Activated B cell treated with CpG ODN at 0.5 μM for 24 hours (primary cell): ENCODE measurements at regions not wholly inside any gene's neighbourhood (a gene's known extent, or its start where the extent isn't known, plus 50 kb on each side); places are given as distances from the start of the nearest gene placed in this dataset.

ENCODE experiments used
- ATAC-seq: fragments of 200-7000 bp; cut with Tn5 transposase; one replicate; pipeline ENCODE4 v1.10.0; 2021; ENCODE audit warnings: low read depth, mild to moderate bottlenecking, moderate library complexity
- CTCF ChIA-PET: fragments of 350-600 bp; sonication (Branson Sonifier 250); formaldehyde crosslinking; loops from one replicate; lab custom pipeline; 2021; ENCODE audit warnings: antibody characterized with exemption; lab: Charles Lee
- POLR2A ChIA-PET: fragments of 350-600 bp; sonication (Branson Sonifier 250); formaldehyde crosslinking; loops from one replicate; lab custom pipeline; 2021; ENCODE audit warnings: antibody characterized with exemption; lab: Charles Lee
- DNase-seq: peaks from one replicate; pipeline ENCODE4 v3.0.0; 2022
- H3K27ac Mint-ChIP-seq: one replicate; pipeline ENCODE4 v1.8.0; 2020; ENCODE audit warnings: mixed read lengths
- H3K27me3 Mint-ChIP-seq: one replicate; pipeline ENCODE4 v1.8.0; 2021; ENCODE audit warnings: mixed read lengths
- H3K36me3 Mint-ChIP-seq: one replicate; pipeline ENCODE4 v1.8.0; 2021; ENCODE audit warnings: low read depth, mixed read lengths
- H3K4me1 Mint-ChIP-seq: one replicate; pipeline ENCODE4 v1.8.0; 2021; ENCODE audit warnings: mixed read lengths
- H3K4me3 Mint-ChIP-seq: one replicate; pipeline ENCODE4 v1.8.0; 2020; ENCODE audit warnings: mild to moderate bottlenecking, mixed read lengths
- H3K9me3 Mint-ChIP-seq: one replicate; pipeline ENCODE4 v1.8.0; 2020; ENCODE audit warnings: mixed read lengths
- CTCF ChIP-seq: fragments of 200-600 bp; IDR thresholded peaks from one replicate; pipeline ENCODE4 v1.8.0; 2022; ENCODE audit warnings: antibody characterized with exemption, mild to moderate bottlenecking
- intact Hi-C: fragments of 100-400 bp; cut with micrococcal nuclease; formaldehyde crosslinking; loops from one replicate; pipeline ENCODE4 v1.15.1; 2024

- H3K36me3 Mint-ChIP-seq = no peaks in the 10 kb centered on the region
- ChIA-PET CTCF (interaction anchor here (0.6 to 6.3 kb wide), 23 partner anchors 13 to 271 kb away, joined by 3 to 105 read pairs (median 6); partner anchors contain the start of genes LRCOL1 and NOC4L), POLR2A (interaction anchor here (1.1 to 2.0 kb wide), 5 partner anchors 54 to 145 kb away, joined by 3 to 20 read pairs (median 7); no protein-coding TSS in a partner anchor)
- H3K4me3 Mint-ChIP-seq = no peak overlapping the region
- intact Hi-C loops = loop anchor here (1.0 kb wide), 4 partner anchors 14 to 200 kb away; no protein-coding TSS in a partner anchor
- ATAC-seq = peak; percentile 17
- DNase-seq = no peak
- H3K27ac Mint-ChIP-seq = no peak overlapping the region
- no peaks in the 10 kb centered on the region for H3K9me3 Mint-ChIP-seq
- no peaks in the 10 kb centered on the region for H3K27me3 Mint-ChIP-seq
- peaks cover 9% of the 10 kb centered on the region for H3K4me1 Mint-ChIP-seq
- TF ChIP-seq CTCF = no peak
Observed at GRCh38 chr12:132415327-132416120, 74.4 kb upstream of the FBRSL1 start.

DNA sequence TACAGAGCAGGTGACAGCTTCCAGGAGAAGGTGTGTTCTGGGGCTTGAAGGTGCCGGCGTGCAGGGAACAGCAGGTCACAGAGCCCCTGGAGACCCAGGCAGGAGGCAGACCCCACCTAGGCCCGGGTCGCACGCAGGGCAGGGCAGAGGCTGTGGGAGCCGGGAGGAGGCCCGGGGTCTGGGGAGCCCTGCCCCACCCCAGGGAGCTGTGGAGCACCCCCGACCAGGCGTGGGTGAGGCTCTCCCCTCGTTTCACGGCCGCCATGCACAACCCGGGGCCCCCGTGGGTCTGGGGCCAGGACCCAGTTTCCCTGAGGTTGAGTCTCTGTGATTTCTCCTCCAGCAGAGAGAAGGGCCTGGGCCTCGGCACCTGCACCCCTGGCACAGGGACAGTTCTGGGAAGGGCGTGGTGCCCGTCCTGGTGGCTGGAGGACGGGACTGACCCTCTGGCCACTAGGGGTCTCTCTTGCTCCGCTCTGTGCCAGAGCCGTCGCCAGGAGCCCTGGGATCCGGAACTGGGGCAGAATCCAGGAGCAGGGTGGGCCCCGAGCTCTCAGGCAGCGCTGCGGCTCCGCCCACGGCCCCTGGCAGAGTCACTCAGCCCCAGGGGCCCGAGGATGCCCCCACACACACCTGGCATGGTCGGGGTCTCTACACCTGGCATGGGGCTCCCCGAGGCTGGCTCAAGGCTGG is 75.2 kb upstream of the FBRSL1 start:
- DNase-seq = peak; percentile 68
- H3K36me3 Mint-ChIP-seq = no peaks in the 10 kb centered on the region
- H3K4me3 Mint-ChIP-seq = no peak overlapping the region
- POLR2A ChIA-PET = interaction anchor here (1.1 to 2.0 kb wide), 4 partner anchors 54 to 146 kb away, joined by 3 to 20 read pairs (median 9); no protein-coding TSS in a partner anchor
- TF ChIP-seq CTCF = no peak
- H3K27me3 Mint-ChIP-seq = no peaks in the 10 kb centered on the region
- peaks cover 9% of the 10 kb centered on the region for H3K4me1 Mint-ChIP-seq
- ATAC-seq = peak; percentile 96
- H3K9me3 Mint-ChIP-seq = no peaks in the 10 kb centered on the region
- intact Hi-C loops = loop anchor here (1.0 kb wide), 5 partner anchors 15 to 260 kb away; no protein-coding TSS in a partner anchor
- no peak overlapping the region for H3K27ac Mint-ChIP-seq
- CTCF ChIA-PET = interaction anchor here (0.6 to 6.3 kb wide), 24 partner anchors 13 to 270 kb away, joined by 3 to 105 read pairs (median 6); partner anchors contain the start of genes LRCOL1 and NOC4L

DNA sequence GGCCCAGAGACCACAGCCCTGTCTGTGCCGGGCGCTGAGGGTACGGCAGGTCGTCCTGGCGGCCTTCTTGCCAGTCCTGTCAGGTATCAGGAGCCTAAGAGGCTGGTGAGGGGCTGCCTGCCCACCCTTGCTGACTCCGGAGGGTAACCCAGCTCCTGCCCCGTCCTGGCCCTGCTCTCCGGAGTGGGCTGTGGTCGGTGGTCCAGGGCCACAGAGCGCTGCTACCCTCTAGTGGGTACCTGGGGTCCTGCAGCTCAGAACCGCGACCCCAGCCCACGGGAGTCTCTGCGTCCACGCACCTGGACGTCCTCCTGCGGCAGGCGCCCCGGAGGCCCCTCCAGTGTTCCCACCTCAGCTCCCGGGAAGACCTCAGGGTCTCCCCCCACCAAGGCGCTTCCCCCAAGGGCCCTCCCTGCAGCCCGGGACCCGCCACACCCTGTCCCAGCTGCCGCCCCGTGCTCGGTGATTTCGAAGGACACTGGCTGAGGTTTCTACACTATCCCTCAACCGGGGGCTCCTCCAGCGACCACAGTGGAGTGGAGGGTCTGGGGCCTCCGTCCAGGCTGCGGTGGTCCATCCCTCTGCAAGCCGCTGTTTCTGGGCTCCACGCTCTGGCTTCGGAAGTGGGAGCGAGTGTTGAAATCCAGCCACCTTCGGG is 75.9 kb upstream of the FBRSL1 start:
- no peaks in the 10 kb centered on the region for H3K9me3 Mint-ChIP-seq
- no peak overlapping the region for H3K4me3 Mint-ChIP-seq
- ATAC-seq (no peak), DNase-seq (no peak)
- no peaks in the 10 kb centered on the region for H3K27me3 Mint-ChIP-seq
- ChIA-PET POLR2A (interaction anchor here (2.0 kb wide), 1 partner anchor 110 kb away, joined by 11 read pairs; no protein-coding TSS in a partner anchor), CTCF (interaction anchor here (1.1 to 6.3 kb wide), 13 partner anchors 14 to 260 kb away, joined by 3 to 105 read pairs (median 17); no protein-coding TSS in a partner anchor)
- intact Hi-C loops = loop anchor here (1.0 kb wide), 1 partner anchor 260 kb away; no protein-coding TSS in a partner anchor
- peaks cover 9% of the 10 kb centered on the region for H3K4me1 Mint-ChIP-seq
- TF ChIP-seq CTCF = no peak
- H3K36me3 Mint-ChIP-seq = no peaks in the 10 kb centered on the region
- H3K27ac Mint-ChIP-seq = no peak overlapping the region

GRCh38 chr12:132411457-132411856 is 78.5 kb upstream of the FBRSL1 start:
- Mint-ChIP-seq H3K36me3 (no peaks in the 10 kb centered on the region), H3K4me1 (peaks cover 6% of the 10 kb centered on the region), H3K9me3 (no peaks in the 10 kb centered on the region), H3K27me3 (no peaks in the 10 kb centered on the region), H3K27ac (no peak overlapping the region), H3K4me3 (no peak overlapping the region)
- ChIA-PET POLR2A (no interaction called here), CTCF (no interaction called here)
- ATAC-seq (no peak), DNase-seq (no peak)
- intact Hi-C loops = no loop called here
- TF ChIP-seq CTCF = no peak
